Keratinocyte (primary cell): ENCODE measurements at regions not wholly inside any gene's neighbourhood (a gene's known extent, or its start where the extent isn't known, plus 50 kb on each side); places are given as distances from the start of the nearest gene placed in this dataset.

Experiments
- DNase-seq: peaks from one replicate; pipeline ENCODE4 v3.0.0-alpha.2; 2011; ENCODE audit warnings: low read depth, missing footprints, low spot score
- FAIRE-seq: peaks from 2 replicates; lab custom pipeline; 2011; peaks lifted over from hg19 to GRCh38; lab: Jason Lieb, UNC
- H2AFZ ChIP-seq: 2 replicates; pipeline ENCODE4 v1.6.0; 2012; ENCODE audit warnings: low read length, control low read depth, inconsistent platforms; ENCODE audit not compliant: control insufficient read depth
- H3K27ac ChIP-seq: 2 replicates; pipeline ENCODE4 v1.5.1; 2011; ENCODE audit warnings: low read length; ENCODE audit not compliant: control insufficient read depth, insufficient read depth
- H3K27me3 ChIP-seq: 3 replicates; pipeline ENCODE4 v1.6.0; 2011; ENCODE audit warnings: low read length; ENCODE audit not compliant: control insufficient read depth, insufficient read depth; ENCODE audit errors: extremely low read depth
- H3K36me3 ChIP-seq, 2 experiments: 2 replicates in 1 of 2; 3 replicates in 1 of 2; pipeline ENCODE4 v1.5.1; 2011; ENCODE audit warnings: low read length in 2 of 2, mild to moderate bottlenecking in 1 of 2; ENCODE audit not compliant: control insufficient read depth in 2 of 2, insufficient read depth in 2 of 2; ENCODE audit errors: extremely low read depth in 1 of 2
- H3K4me1 ChIP-seq: 3 replicates; pipeline ENCODE4 v1.5.1; 2011; ENCODE audit warnings: low read length; ENCODE audit not compliant: control insufficient read depth, insufficient read depth; ENCODE audit errors: extremely low read depth
- H3K4me2 ChIP-seq: 3 replicates; pipeline ENCODE4 v1.6.0; 2011; ENCODE audit warnings: low read depth, low read length; ENCODE audit not compliant: control insufficient read depth, insufficient read depth; ENCODE audit errors: extremely low read depth
- H3K4me3 ChIP-seq, 3 experiments: fragments of 200-600 bp in 1 of 3; sonication (generic) in 1 of 3; 2 replicates in 2 of 3; 3 replicates in 1 of 3; pipeline ENCODE4 v1.5.1; 2011 to 2016; ENCODE audit warnings: low read length in 3 of 3, mild to moderate bottlenecking in 3 of 3, control low read depth in 2 of 3, inconsistent platforms in 1 of 3, low read depth in 1 of 3, mixed read lengths in 1 of 3, mixed run types in 1 of 3, moderate library complexity in 1 of 3; ENCODE audit not compliant: control insufficient read depth in 2 of 3, insufficient read depth in 2 of 3; ENCODE audit errors: extremely low read depth in 1 of 3
- H3K79me2 ChIP-seq: 2 replicates; pipeline ENCODE4 v1.6.0; 2012; ENCODE audit warnings: low read length; ENCODE audit not compliant: control insufficient read depth, insufficient read depth
- H3K9ac ChIP-seq: 3 replicates; pipeline ENCODE4 v1.6.0; 2011; ENCODE audit warnings: low read length; ENCODE audit not compliant: control insufficient read depth, insufficient read depth; ENCODE audit errors: extremely low read depth
- H3K9me1 ChIP-seq: 3 replicates; pipeline ENCODE4 v1.6.0; 2011; ENCODE audit warnings: low read length; ENCODE audit not compliant: control insufficient read depth, insufficient read depth; ENCODE audit errors: extremely low read depth
- H3K9me3 ChIP-seq: 2 replicates; pipeline ENCODE4 v1.5.1; 2012; ENCODE audit warnings: low read depth, low read length; ENCODE audit not compliant: control insufficient read depth
- H4K20me1 ChIP-seq: 3 replicates; pipeline ENCODE4 v1.6.0; 2011; ENCODE audit warnings: low read length; ENCODE audit not compliant: control insufficient read depth, insufficient read depth; ENCODE audit errors: extremely low read depth
- EZH2 ChIP-seq: IDR thresholded peaks from one replicate; pipeline ENCODE4 v1.6.1; 2012; ENCODE audit warnings: inconsistent platforms, mild to moderate bottlenecking, low read length, moderate library complexity
- dilution Hi-C: fragments of 300-500 bp; cut with MboI; formaldehyde crosslinking; loops from one replicate; pipeline ENCODE4 v1.7.0; 2020; ENCODE audit warnings: low sequenced_read_pairs; ENCODE audit not compliant: extremely low pct_ligation_motif_present
- TF ChIP-seq, protein P1 (sequence below), 3 experiments: IDR thresholded peaks in 1 of 3; conservative IDR thresholded peaks in 1 of 3; optimal IDR thresholded peaks in 1 of 3; 2 replicates in 2 of 3; 3 replicates in 1 of 3; pipeline versions ENCODE3 to v1.5.1; 2011; ENCODE audit warnings: low read length in 3 of 3, mild to moderate bottlenecking in 3 of 3, moderate library complexity in 2 of 3, control low read depth in 1 of 3, inconsistent platforms in 1 of 3; ENCODE audit not compliant: insufficient read depth in 2 of 3; ENCODE audit errors: extremely low read depth in 1 of 3

GRCh38 chr13:87878706-87879105 lies 207.5 kb downstream of the SLITRK5 start:
- Histone ChIP-seq H3K4me3 (no peak overlapping the region), H2AFZ (no peak overlapping the region), H3K4me1 (no peaks in the 10 kb centered on the region), H3K9me1 (no peaks in the 10 kb centered on the region), H3K36me3 (no peaks in the 10 kb centered on the region), H3K79me2 (no peaks in the 10 kb centered on the region), H4K20me1 (no peaks in the 10 kb centered on the region), H3K9ac (no peak overlapping the region), H3K27me3 (no peaks in the 10 kb centered on the region), H3K27ac (no peak overlapping the region), H3K9me3 (no peaks in the 10 kb centered on the region), H3K4me2 (no peak overlapping the region)
- no peak for FAIRE-seq
- TF ChIP-seq EZH2: no peak
- TF ChIP-seq, protein P1, sequence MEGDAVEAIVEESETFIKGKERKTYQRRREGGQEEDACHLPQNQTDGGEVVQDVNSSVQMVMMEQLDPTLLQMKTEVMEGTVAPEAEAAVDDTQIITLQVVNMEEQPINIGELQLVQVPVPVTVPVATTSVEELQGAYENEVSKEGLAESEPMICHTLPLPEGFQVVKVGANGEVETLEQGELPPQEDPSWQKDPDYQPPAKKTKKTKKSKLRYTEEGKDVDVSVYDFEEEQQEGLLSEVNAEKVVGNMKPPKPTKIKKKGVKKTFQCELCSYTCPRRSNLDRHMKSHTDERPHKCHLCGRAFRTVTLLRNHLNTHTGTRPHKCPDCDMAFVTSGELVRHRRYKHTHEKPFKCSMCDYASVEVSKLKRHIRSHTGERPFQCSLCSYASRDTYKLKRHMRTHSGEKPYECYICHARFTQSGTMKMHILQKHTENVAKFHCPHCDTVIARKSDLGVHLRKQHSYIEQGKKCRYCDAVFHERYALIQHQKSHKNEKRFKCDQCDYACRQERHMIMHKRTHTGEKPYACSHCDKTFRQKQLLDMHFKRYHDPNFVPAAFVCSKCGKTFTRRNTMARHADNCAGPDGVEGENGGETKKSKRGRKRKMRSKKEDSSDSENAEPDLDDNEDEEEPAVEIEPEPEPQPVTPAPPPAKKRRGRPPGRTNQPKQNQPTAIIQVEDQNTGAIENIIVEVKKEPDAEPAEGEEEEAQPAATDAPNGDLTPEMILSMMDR (optimal IDR thresholded peaks at IDR 0.05 in 1 of 3, IDR thresholded peaks at IDR 0.05 in 1 of 3, conservative IDR thresholded peaks at IDR 0.05 in 1 of 3; ENCODE audit: extremely low read depth in 1 of 3, insufficient read depth in 2 of 3, low read length in 3 of 3): no peak
- dilution Hi-C loops: no loop called here
- DNase-seq: no peak

DNA sequence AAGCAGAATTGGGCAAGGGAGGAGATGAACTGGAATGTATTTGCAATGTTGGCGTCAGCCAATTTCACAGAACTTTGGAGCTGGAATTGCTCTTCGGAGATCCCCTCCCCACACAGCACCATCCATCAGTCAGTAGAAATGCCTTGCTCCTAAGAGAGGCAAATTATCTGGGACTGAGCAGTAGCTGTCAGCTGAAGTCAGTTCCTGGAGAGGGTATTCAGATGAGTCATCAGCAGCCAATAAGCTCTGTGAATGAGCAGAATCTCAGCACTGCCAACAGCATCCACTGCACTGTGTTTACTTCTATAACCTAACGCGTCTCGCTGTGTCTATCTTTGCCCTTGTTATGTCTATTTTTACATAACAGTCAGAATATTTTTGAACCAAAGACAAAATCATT lies 213.7 kb downstream of the SLITRK5 start:
- no peak for FAIRE-seq
- H3K27ac ChIP-seq: no peak overlapping the region
- no peak for DNase-seq

More for the DNA sequence above, 213.7 kb downstream of the SLITRK5 start:
- H3K9ac ChIP-seq: no peak overlapping the region
- H2AFZ ChIP-seq: no peak overlapping the region
- H3K4me2 ChIP-seq: no peak overlapping the region
- no peaks in the 10 kb centered on the region for H3K79me2 ChIP-seq
- dilution Hi-C loops: no loop called here
- no peaks in the 10 kb centered on the region for H4K20me1 ChIP-seq
- no peaks in the 10 kb centered on the region for H3K9me3 ChIP-seq
- no peaks in the 10 kb centered on the region for H3K36me3 ChIP-seq
- no peaks in the 10 kb centered on the region for H3K9me1 ChIP-seq
- no peaks in the 10 kb centered on the region for H3K27me3 ChIP-seq
- no peaks in the 10 kb centered on the region for H3K4me1 ChIP-seq
- H3K4me3 ChIP-seq: no peak overlapping the region
- TF ChIP-seq EZH2: no peak
- TF ChIP-seq, protein P1 (optimal IDR thresholded peaks at IDR 0.05 in 1 of 3, IDR thresholded peaks at IDR 0.05 in 1 of 3, conservative IDR thresholded peaks at IDR 0.05 in 1 of 3; ENCODE audit: extremely low read depth in 1 of 3, insufficient read depth in 2 of 3, low read length in 3 of 3): no peak
